GM12891 (cell line): ENCODE measurements at regions not wholly inside any gene's neighbourhood (a gene's known extent, or its start where the extent isn't known, plus 50 kb on each side); places are given as distances from the start of the nearest gene placed in this dataset.

ENCODE experiments used
- POLR2A ChIP-seq: IDR thresholded peaks from 2 replicates; pipeline ENCODE4 v1.6.1; 2011; ENCODE audit warnings: low read depth, low read length, control low read depth
- POLR2AphosphoS5 ChIP-seq: IDR thresholded peaks from 2 replicates; pipeline ENCODE4 v1.6.1; 2011; ENCODE audit warnings: low read depth, low read length, control low read depth
- TAF1 ChIP-seq: IDR thresholded peaks from 2 replicates; pipeline ENCODE4 v1.6.1; 2011; ENCODE audit warnings: low read depth, low read length, control low read depth

DNA sequence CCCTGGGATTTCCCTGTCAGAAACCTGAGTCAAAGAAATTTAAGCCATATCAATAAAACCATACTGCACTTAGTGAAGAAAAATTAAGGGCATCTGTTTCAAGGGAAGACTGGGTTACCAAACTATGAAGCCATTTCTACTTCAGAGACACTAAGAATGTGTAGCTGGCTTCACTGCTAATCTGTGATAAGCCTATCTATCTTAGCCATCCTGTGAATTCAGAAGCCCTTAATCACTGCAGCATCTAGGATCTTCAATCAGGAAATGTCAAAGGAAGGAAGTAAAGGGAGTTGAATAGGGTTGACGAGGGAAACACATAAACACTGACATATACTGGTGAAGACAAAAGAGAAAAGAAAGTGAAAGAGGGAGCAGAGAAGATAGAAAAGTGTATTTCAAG is 777.6 kb upstream of the DIAPH2 start:
- TF ChIP-seq TAF1: no peak
- TF ChIP-seq POLR2A: no peak
- TF ChIP-seq POLR2AphosphoS5: no peak
